IgD-negative memory B cell (primary cell): ENCODE measurements at regions not wholly inside any gene's neighbourhood (a gene's known extent, or its start where the extent isn't known, plus 50 kb on each side); places are given as distances from the start of the nearest gene placed in this dataset.

Experiments used
- H3K27ac Mint-ChIP-seq, 3 donors: one replicate each; pipeline ENCODE4 v1.8.0; 2020 to 2022; ENCODE audit warnings: mild to moderate bottlenecking in 3 of 3, mixed read lengths in 3 of 3, moderate library complexity in 1 of 3
- H3K27me3 Mint-ChIP-seq: one replicate; pipeline ENCODE4 v1.8.0; 2021; ENCODE audit warnings: mixed read lengths
- H3K36me3 Mint-ChIP-seq: one replicate; pipeline ENCODE4 v1.8.0; 2020; ENCODE audit warnings: mild to moderate bottlenecking, mixed read lengths
- H3K4me1 Mint-ChIP-seq, 3 donors: one replicate each; pipeline ENCODE4 v1.8.0; 2020 to 2022; ENCODE audit warnings: mixed read lengths in 3 of 3, mild to moderate bottlenecking in 1 of 3
- H3K4me3 Mint-ChIP-seq, 4 donors: one replicate each; pipeline ENCODE4 v1.8.0; 2020 to 2022; ENCODE audit warnings: mild to moderate bottlenecking in 4 of 4, mixed read lengths in 4 of 4, moderate library complexity in 3 of 4
- H3K9me3 Mint-ChIP-seq, 3 donors: one replicate each; pipeline ENCODE4 v1.8.0; 2020 to 2021; ENCODE audit warnings: mixed read lengths in 3 of 3, mild to moderate bottlenecking in 1 of 3

DNA sequence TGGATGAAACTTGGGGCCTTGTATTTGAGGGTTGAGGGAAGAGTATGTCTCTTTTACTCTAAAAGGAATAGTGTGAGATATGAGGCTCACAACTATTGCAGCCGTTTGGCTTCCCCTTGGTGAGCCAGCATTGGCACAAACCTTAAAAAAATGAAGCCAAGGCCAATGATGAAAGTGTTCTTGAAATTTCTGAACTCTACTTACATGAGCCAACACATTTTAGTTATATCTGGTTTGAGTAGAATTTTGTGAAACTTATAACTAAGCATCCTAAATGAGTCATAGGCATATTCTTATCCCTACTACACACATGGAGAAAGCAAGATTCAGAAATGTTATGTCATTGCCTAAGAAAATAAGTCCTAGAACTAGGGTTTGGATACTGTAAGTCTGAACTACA, 55.3 kb upstream of the ACSS3 start:
- no peak overlapping the region for H3K27ac Mint-ChIP-seq
- H3K27me3 Mint-ChIP-seq = no peaks in the 10 kb centered on the region
- no peak overlapping the region for H3K4me3 Mint-ChIP-seq
- H3K4me1 Mint-ChIP-seq = no peaks in the 10 kb centered on the region
- peaks cover 0 to 9% (median 2%) of the 10 kb centered on the region in 3 donors for H3K9me3 Mint-ChIP-seq
- H3K36me3 Mint-ChIP-seq = no peaks in the 10 kb centered on the region

DNA sequence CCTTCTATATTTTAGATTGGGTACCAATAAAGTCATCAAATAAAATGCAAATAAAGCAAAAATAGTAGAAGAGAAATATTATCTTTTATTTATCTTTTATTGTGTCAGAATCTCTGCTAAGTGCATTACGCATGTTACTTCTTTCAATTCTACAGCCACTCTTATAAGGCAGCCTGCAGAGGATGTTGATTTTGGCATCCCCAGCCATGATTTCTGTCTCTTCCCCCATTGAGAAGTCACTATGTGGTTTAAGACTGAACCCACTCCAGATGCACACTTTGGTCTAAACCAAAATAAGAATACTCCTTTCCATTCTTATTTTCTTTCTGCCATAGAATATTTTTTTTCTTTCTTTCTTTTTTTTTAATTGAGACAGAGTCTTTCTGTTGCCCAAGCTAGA, 56.0 kb upstream of the ACSS3 start:
- H3K36me3 Mint-ChIP-seq = no peaks in the 10 kb centered on the region
- H3K9me3 Mint-ChIP-seq = peaks cover 0 to 9% (median 2%) of the 10 kb centered on the region in 3 donors
- H3K4me3 Mint-ChIP-seq = no peak overlapping the region
- H3K4me1 Mint-ChIP-seq = no peaks in the 10 kb centered on the region
- H3K27ac Mint-ChIP-seq = no peak overlapping the region
- no peaks in the 10 kb centered on the region for H3K27me3 Mint-ChIP-seq

DNA sequence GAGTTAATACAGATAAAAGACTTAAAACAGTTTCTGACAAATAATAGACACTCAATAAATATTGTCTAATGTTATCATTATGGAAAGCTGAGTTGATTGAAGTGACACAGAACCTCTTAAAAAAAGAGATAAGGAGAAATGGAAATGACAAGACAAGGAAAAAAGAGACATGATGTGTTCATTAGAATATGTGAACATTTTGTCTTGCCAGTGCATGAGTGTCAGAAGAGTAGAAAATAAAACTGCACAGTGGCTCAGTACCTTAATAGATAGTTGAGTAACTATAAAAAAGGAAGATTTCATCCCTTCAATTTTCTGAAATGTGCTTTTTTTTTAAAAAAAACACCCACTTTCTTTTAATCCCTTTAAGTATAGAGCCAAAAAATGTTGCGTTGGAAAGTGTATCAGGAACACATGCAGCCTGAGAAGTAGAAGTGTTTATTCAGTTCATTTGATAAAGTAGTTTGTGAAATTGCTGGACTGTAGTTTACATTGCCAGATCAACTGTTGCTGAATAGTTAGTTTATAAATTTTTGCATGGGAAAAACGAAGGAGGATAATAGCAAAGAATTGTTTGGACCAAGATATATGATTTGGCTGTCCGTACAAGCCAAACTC, 56.6 kb upstream of the ACSS3 start:
- Mint-ChIP-seq H3K36me3 (no peaks in the 10 kb centered on the region), H3K4me1 (no peaks in the 10 kb centered on the region), H3K4me3 (no peak overlapping the region), H3K9me3 (peaks cover 0 to 9% (median 2%) of the 10 kb centered on the region in 3 donors), H3K27me3 (no peaks in the 10 kb centered on the region), H3K27ac (no peak overlapping the region)

GRCh38 chr12:81017792-81018191, 60.1 kb upstream of the ACSS3 start:
- H3K27ac Mint-ChIP-seq = no peak overlapping the region
- no peaks in the 10 kb centered on the region for H3K4me1 Mint-ChIP-seq
- H3K36me3 Mint-ChIP-seq = no peaks in the 10 kb centered on the region
- peaks cover 2 to 11% (median 5%) of the 10 kb centered on the region in 3 donors for H3K9me3 Mint-ChIP-seq
- no peaks in the 10 kb centered on the region for H3K27me3 Mint-ChIP-seq
- H3K4me3 Mint-ChIP-seq = peak overlapping the region in 1 of 4 donors; percentile 54

DNA sequence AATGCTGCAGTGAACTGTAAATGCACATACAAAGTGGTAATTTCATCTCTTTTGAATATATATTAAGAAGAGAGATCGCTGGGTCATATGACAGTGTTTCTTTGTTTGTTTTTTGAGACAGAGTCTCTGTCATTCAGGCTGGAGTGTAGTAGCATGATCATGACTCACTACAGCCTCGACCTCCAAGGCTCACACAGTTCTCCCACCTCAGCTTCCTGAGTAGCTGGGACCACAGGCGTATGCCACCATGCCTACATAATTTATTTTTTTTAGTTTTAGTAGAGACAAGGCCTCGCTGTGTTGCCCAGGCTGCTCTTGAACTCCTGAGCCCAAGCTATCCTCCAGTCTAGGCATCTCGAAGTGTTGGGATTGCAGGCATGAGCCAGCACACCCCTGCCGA, 62.4 kb upstream of the ACSS3 start:
- Mint-ChIP-seq H3K4me1 (no peaks in the 10 kb centered on the region), H3K36me3 (no peaks in the 10 kb centered on the region), H3K4me3 (no peak overlapping the region), H3K9me3 (peaks cover 2 to 16% (median 5%) of the 10 kb centered on the region in 3 donors), H3K27ac (no peak overlapping the region), H3K27me3 (no peaks in the 10 kb centered on the region)

- H3K27me3 Mint-ChIP-seq = no peaks in the 10 kb centered on the region
- no peaks in the 10 kb centered on the region for H3K36me3 Mint-ChIP-seq
- no peaks in the 10 kb centered on the region for H3K4me1 Mint-ChIP-seq
- H3K27ac Mint-ChIP-seq = no peak overlapping the region
- peaks cover 4 to 16% (median 5%) of the 10 kb centered on the region in 3 donors for H3K9me3 Mint-ChIP-seq
- no peak overlapping the region for H3K4me3 Mint-ChIP-seq
These were observed 67.2 kb upstream of the ACSS3 start for GRCh38 chr12:81010641-81011040.

GRCh38 chr12:81005606-81006005, 67.9 kb upstream of the LIN7A start:
- H3K9me3 Mint-ChIP-seq = peaks cover 4 to 8% (median 6%) of the 10 kb centered on the region in 3 donors
- H3K36me3 Mint-ChIP-seq = no peaks in the 10 kb centered on the region
- H3K27ac Mint-ChIP-seq = no peak overlapping the region
- no peaks in the 10 kb centered on the region for H3K27me3 Mint-ChIP-seq
- H3K4me3 Mint-ChIP-seq = no peak overlapping the region
- H3K4me1 Mint-ChIP-seq = no peaks in the 10 kb centered on the region

DNA sequence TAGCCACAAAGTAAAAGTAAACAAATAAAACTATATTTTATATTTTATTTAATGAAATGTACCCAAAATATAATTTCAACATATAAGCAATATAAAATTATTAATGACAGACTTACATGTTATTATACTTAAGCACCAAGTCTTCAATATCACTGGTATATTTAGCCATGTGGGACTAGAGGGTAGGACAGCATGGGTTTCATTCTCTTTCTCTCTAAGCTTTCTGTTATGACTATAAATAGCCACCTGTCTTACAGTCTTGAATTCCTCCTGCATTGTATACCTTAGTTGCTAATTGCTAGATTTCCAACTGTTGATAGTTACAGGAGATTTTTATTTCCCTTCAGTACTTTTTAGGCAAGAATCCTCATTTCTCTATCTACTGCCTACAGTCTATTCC, 63.1 kb upstream of the LIN7A start:
- Mint-ChIP-seq H3K36me3 (no peaks in the 10 kb centered on the region), H3K4me1 (no peaks in the 10 kb centered on the region), H3K9me3 (peaks cover 2 to 13% (median 6%) of the 10 kb centered on the region in 3 donors), H3K27me3 (no peaks in the 10 kb centered on the region), H3K27ac (no peak overlapping the region), H3K4me3 (no peak overlapping the region)

GRCh38 chr12:80988986-80989385, 51.3 kb upstream of the LIN7A start:
- Mint-ChIP-seq H3K36me3 (no peaks in the 10 kb centered on the region), H3K4me3 (no peak overlapping the region), H3K27ac (no peak overlapping the region), H3K9me3 (peaks cover 0 to 5% (median 2%) of the 10 kb centered on the region in 3 donors), H3K4me1 (no peaks in the 10 kb centered on the region), H3K27me3 (no peaks in the 10 kb centered on the region)
